NCI-H146 treated with DMSO at 0.1 percent for 48 hours (cell line): ENCODE measurements at regions not wholly inside any gene's neighbourhood (a gene's known extent, or its start where the extent isn't known, plus 50 kb on each side); places are given as distances from the start of the nearest gene placed in this dataset.

Experiments used
- DNase-seq: peaks from one replicate; lab custom pipeline; 2025; ENCODE audit not compliant: unreplicated experiment; lab: John Stamatoyannopoulos, UW

DNA sequence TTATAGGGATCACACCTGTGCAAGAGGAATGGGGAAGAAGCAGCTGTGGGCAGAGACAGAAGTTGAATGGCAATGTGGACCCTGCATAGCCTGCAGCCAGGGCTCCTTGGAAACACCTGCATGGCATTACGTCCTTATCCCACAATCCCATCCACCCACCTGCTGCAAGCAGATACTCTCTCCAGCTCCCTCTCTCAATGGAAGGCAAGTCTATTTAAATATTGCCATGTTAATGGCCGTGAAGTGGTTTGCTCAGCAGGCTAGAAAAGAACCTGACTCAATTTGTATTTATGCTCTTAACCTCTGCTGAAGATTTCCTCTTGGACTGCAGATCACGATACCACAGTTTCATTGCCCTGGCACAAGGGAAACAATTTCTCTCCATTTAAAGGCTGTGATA, 417.0 kb downstream of the TYW1 start:
- DNase-seq: no peak

GRCh38 chr7:67414858-67415257, 418.2 kb downstream of the TYW1 start:
- DNase-seq: no peak

- DNase-seq: no peak
Observed at GRCh38 chr7:67422601-67423000, 426.0 kb downstream of the TYW1 start.

- no peak for DNase-seq
Observed at GRCh38 chr7:67423065-67423464, 426.4 kb downstream of the TYW1 start.

DNA sequence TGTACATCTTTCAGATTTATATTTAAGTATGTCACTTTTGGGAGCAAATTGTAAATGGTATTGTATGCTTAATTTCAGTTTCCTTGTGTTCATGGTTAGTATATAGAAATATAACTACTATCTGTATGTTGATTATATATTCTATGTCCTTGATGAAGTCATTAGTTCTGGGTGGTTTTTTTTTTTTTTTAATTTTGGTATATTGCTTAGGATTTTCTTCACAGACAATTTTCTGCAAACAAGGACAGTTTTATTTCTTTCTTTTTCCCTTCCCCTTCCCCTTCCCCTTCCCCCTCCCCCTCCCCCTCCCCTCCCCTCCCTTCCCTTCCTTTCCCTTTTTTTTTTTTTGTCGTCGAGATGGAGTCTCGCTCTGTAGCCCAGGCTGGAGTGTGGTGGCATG, 430.0 kb downstream of the TYW1 start:
- no peak for DNase-seq

GRCh38 chr7:67429735-67430134, 433.1 kb downstream of the TYW1 start:
- no peak for DNase-seq

DNA sequence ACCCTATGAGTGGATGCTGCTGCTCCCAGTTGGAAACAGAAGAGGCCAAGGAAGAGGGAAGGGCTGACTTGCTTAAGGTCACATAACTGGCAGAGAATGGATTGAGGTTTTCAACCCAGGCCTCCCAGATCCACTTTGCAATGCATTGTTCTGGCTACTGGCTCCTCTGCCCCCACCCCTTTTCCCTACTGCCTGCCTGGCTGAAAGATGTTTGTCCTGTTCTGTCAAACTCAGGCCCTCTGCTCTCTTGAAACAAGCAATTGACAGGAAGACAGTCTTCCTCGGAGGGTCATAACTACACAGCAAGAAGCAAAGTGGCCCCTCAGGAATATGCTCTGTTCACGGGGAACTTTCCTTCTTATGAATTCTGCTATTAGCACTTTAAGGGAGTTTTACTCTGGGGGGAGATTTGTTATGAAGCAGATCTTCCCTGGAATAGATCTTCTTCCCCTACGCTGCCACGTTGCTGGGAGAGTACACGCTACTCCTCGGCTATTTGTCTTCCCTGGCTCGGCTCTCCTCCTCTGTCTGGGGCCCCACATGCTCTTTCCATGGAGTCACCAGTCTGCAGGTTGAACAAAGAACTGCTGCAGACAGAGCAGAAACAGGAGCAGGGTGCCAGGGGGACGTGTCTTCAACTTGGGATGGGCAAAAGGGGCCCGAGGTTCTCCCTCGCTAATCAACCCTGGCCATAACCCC, 436.1 kb downstream of the TYW1 start:
- no peak for DNase-seq

- no peak for DNase-seq
Observed at GRCh38 chr7:67435894-67436535, 439.4 kb downstream of the TYW1 start.

DNA sequence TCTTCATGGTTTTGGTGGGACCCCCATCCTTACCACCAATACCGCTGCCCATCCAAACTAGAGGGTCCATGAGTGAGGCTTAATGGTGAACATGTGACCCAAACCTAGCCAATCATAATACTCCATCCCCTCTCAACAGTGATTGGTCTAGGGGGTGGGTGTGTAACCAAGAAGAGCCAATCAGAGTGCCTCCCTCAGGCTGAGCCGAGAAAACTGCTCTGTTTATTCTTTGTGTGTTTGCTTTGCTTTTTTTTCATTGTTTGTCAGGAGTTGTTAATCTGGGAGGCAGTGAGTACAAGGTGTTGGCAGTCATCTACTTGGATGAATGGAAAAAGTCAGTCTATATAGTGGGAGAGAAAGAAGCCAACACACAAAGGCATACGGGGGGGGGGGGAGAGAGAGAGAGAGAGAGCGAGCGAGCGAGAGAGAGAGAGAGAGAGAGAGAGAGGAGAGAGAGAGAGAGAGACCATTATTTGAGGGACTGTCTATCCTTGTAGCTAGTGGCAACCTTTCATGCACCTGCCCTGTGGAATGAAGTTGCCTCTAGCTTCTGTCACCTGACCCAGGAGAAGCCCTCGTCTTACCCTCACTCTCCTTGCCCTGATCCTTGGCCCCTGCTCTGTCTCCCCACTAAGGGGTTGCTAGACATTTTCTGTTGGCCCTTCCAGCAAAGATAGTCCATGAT, 441.7 kb downstream of the TYW1 start:
- no peak for DNase-seq

- DNase-seq: no peak
Observed at GRCh38 chr7:67438913-67439505, 442.4 kb downstream of the TYW1 start.

DNA sequence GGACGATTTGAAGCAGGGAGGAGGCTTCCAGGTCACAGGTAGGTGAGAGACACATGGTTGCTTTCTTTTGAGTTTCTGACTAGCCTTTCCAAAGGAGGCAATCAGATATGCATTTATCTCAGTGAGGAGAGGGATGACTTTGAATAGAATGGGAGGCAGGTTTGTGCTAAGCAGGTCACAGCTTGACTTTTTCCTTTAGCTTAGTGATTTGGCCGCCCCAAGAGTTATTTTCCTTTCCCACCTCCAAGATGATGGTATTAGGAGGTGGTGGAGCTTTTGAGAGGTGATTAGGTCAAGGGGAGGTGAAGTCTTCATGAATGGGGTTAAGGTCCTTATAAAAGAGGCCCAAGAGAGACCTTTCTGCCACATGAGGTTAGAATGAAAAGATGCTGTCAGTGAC, 443.7 kb downstream of the TYW1 start:
- DNase-seq: no peak

DNA sequence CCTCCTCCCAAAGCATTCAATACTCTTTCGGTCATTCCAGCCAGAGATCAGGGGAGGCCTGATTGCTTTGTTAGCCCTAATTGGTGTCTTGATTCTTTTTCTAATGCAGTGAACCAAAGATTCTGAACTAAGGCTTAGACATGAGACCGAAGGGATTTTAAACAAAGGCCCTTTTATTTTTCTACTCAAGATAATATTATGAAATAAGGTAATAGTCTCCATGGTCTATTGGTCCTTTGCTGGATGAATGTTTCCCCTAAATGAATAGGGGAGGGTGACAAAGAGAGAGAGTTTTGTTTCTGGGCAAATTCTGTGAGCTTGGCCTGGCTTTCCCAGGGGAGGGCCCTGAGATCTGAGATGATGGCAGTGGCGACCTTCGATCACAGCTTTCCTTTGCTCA, 449.1 kb downstream of the TYW1 start:
- no peak for DNase-seq

DNA sequence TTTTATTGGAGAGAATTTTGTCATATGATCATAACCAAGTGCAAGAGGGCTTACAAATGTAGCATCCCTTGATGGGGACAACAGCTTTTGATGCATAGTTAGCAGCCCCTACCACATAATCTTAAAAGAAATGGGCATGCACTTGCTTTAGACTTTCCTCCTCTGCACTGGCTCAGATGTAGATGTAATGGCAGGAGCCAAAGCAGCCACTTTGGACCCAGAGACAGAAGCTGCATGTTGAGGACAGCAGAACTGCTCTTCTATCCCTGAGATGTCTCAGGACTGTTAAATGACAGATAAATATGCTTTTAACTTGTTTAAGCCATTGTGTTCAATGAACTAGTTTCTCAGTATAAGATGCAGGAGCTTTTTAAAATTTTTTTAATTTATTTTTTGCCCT, 450.7 kb downstream of the TYW1 start:
- no peak for DNase-seq

DNA sequence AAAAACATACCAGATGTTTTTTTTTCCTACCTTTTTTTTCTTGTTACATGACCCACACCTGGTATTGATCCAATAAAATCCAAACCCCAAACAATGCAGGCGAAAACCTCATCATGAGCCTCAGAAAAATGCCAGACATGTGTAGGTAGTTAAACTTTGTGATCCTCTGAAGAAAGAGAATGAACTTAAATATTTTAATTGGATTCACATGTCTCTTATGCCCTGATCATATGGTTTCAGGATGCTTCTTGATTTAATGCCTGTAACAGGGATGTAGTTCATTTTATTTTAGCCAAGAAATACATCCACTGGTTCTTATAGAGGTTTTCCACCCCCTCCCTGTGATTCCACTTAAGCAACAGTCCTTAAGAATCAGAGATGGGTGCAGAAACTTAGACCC, 451.6 kb downstream of the TYW1 start:
- DNase-seq: no peak

- DNase-seq: no peak
Observed at GRCh38 chr7:67450171-67450570, 453.5 kb downstream of the TYW1 start.

- DNase-seq: no peak
Observed at GRCh38 chr7:67451306-67451705, 454.7 kb downstream of the TYW1 start.

- DNase-seq: no peak
Observed at GRCh38 chr7:67452516-67453026, 455.9 kb downstream of the TYW1 start.

GRCh38 chr7:67453580-67454380, 457.1 kb downstream of the TYW1 start:
- DNase-seq: no peak

DNA sequence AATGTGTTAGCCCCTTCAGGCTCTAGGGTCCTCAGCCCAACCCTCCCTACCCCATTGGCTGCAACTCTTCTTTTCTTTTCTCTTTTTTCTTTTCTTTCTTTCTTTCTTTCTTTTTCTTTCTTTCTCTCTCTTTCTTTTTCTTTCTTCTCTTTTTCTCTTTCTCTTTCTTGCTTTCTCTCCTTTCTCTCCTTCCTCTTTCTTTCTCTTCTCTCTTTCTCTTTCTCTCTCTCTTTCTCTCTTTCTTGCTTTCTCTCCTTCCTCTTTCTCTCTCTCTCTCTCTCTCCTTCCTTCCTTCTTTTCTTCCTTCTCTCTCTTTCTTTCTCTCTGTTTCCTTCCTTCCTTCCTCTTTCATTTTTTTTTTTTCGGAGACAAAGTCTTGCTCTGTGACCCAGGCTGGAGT, 458.9 kb downstream of the TYW1 start:
- DNase-seq: no peak

DNA sequence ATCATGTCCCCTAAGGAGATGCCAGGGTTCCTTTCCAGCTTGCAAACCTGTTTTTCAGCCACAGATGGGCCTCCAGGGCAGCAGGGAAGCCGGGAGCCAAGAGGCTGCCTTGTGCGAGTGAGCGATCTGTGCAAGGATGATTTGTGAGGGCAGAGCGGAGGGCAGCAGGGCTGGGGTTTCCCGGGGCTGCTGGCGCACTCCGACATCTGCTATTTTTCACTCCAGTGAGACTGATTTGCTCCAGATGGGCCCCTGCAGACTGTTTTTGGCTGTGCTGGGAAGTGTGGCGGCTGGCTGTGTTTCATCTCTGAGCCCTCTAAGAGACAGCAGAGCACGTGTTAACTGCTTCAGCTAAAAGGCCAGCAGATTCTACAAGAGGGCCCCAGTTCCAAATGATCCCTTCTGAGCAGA, 466.2 kb downstream of the TYW1 start:
- DNase-seq: no peak

- DNase-seq: no peak
Observed at GRCh38 chr7:67463316-67463715, 466.7 kb downstream of the TYW1 start.
